Neural progenitor cell (in vitro differentiated cells): ENCODE measurements at regions not wholly inside any gene's neighbourhood (a gene's known extent, or its start where the extent isn't known, plus 50 kb on each side); places are given as distances from the start of the nearest gene placed in this dataset.

ENCODE experiments used
- DNase-seq: peaks from one replicate; pipeline ENCODE4 v3.0.0-alpha.2; 2016; ENCODE audit warnings: low spot score
- H2AFZ ChIP-seq: fragments of 200-600 bp; sonication (generic); replicated peaks from 2 replicates; pipeline ENCODE4 v1.6.1; 2016; ENCODE audit warnings: antibody characterized with exemption
- H3F3A ChIP-seq: fragments of 200-600 bp; sonication (generic); 2 replicates; pipeline ENCODE4 v1.6.1; 2016; ENCODE audit warnings: antibody characterized with exemption, low read depth
- H3K27ac ChIP-seq: fragments of 200-600 bp; sonication (generic); 2 replicates; pipeline ENCODE4 v1.5.1; 2016; ENCODE audit warnings: mild to moderate bottlenecking
- H3K27me3 ChIP-seq: fragments of 200-600 bp; sonication (generic); 2 replicates; pipeline ENCODE4 v1.6.1; 2016; ENCODE audit warnings: mild to moderate bottlenecking, moderate library complexity
- H3K36me3 ChIP-seq: fragments of 200-600 bp; sonication (generic); 2 replicates; pipeline ENCODE4 v1.5.1; 2016
- H3K4me1 ChIP-seq: fragments of 200-600 bp; sonication (generic); 2 replicates; pipeline ENCODE4 v1.6.1; 2016; ENCODE audit warnings: mixed run types
- H3K4me2 ChIP-seq: fragments of 200-600 bp; sonication (generic); 2 replicates; pipeline ENCODE4 v1.6.1; 2016
- H3K4me3 ChIP-seq: fragments of 200-600 bp; sonication (generic); 2 replicates; pipeline ENCODE4 v1.5.1; 2016
- H3K79me2 ChIP-seq: fragments of 200-600 bp; sonication (generic); 2 replicates; pipeline ENCODE4 v1.6.1; 2016; ENCODE audit warnings: low read depth
- H3K9ac ChIP-seq: fragments of 200-600 bp; sonication (generic); 2 replicates; pipeline ENCODE4 v1.6.1; 2016
- H3K9me3 ChIP-seq: fragments of 200-600 bp; sonication (generic); 2 replicates; pipeline ENCODE4 v1.5.1; 2016; ENCODE audit warnings: low read depth
- H4K20me1 ChIP-seq: fragments of 200-600 bp; sonication (generic); 2 replicates; pipeline ENCODE4 v1.6.1; 2016; ENCODE audit warnings: low read depth
- H3K27ac Mint-ChIP-seq: 3 replicates; pipeline ENCODE4 v1.8.0; 2021; ENCODE audit warnings: mixed read lengths
- H3K27me3 Mint-ChIP-seq: 2 replicates; pipeline ENCODE4 v1.8.0; 2022; ENCODE audit warnings: low read depth, mild to moderate bottlenecking, inconsistent platforms, moderate library complexity, mixed read lengths; ENCODE audit not compliant: insufficient read depth
- H3K36me3 Mint-ChIP-seq: 3 replicates; pipeline ENCODE4 v1.8.0; 2021; ENCODE audit warnings: mixed read lengths
- H3K4me1 Mint-ChIP-seq: 3 replicates; pipeline ENCODE4 v1.8.0; 2021; ENCODE audit warnings: mixed read lengths
- H3K4me3 Mint-ChIP-seq: 3 replicates; pipeline ENCODE4 v1.8.0; 2021; ENCODE audit warnings: mild to moderate bottlenecking, moderate library complexity, mixed read lengths
- H3K9me3 Mint-ChIP-seq: 3 replicates; pipeline ENCODE4 v1.8.0; 2020; ENCODE audit warnings: mixed read lengths
- CTCF ChIP-seq: fragments of 200-600 bp; sonication (generic); IDR thresholded peaks from 2 replicates; pipeline ENCODE4 v1.5.1; 2017; ENCODE audit warnings: antibody characterized with exemption, mild to moderate bottlenecking
- EZH2 ChIP-seq: fragments of 200-600 bp; sonication (generic); IDR thresholded peaks from 2 replicates; pipeline ENCODE4 v1.6.1; 2017; ENCODE audit warnings: antibody characterized with exemption, mild to moderate bottlenecking, moderate library complexity
- EZH2phosphoT487 ChIP-seq: fragments of 200-600 bp; sonication (generic); IDR thresholded peaks from 2 replicates; pipeline ENCODE4 v1.6.1; 2017; ENCODE audit warnings: antibody characterized with exemption

GRCh38 chr3:173253471-173253870 lies 112.4 kb upstream of the SPATA16 start:
- no peak overlapping the region for H3K9ac ChIP-seq

GRCh38 chr3:173249457-173249856 lies 108.4 kb upstream of the SPATA16 start:
- Histone ChIP-seq H4K20me1 (no peaks in the 10 kb centered on the region), H3K9me3 (no peaks in the 10 kb centered on the region), H3K4me3 (no peak overlapping the region), H2AFZ (no peak overlapping the region), H3K36me3 (no peaks in the 10 kb centered on the region), H3K9ac (no peak overlapping the region), H3K27me3 (no peaks in the 10 kb centered on the region), H3K79me2 (no peaks in the 10 kb centered on the region), H3K4me2 (no peak overlapping the region), H3F3A (no peaks in the 10 kb centered on the region), H3K4me1 (no peaks in the 10 kb centered on the region), H3K27ac (no peak overlapping the region)
- Mint-ChIP-seq H3K36me3 (no peaks in the 10 kb centered on the region), H3K4me3 (no peak overlapping the region), H3K27ac (no peak overlapping the region), H3K9me3 (peaks cover 2% of the 10 kb centered on the region), H3K27me3 (no peaks in the 10 kb centered on the region), H3K4me1 (no peaks in the 10 kb centered on the region)
- DNase-seq: no peak
- no peak for TF ChIP-seq EZH2
- no peak for TF ChIP-seq EZH2phosphoT487
- TF ChIP-seq CTCF: no peak

More at GRCh38 chr3:173253471-173253870, 112.4 kb upstream of the SPATA16 start:
- Histone ChIP-seq H3K4me2 (no peak overlapping the region), H3K9me3 (no peaks in the 10 kb centered on the region), H3K27me3 (no peaks in the 10 kb centered on the region), H3K79me2 (no peaks in the 10 kb centered on the region), H3K4me3 (no peak overlapping the region), H3K36me3 (no peaks in the 10 kb centered on the region), H2AFZ (no peak overlapping the region), H4K20me1 (no peaks in the 10 kb centered on the region), H3K4me1 (no peaks in the 10 kb centered on the region), H3K27ac (no peak overlapping the region), H3F3A (no peaks in the 10 kb centered on the region)
- Mint-ChIP-seq H3K4me1 (no peaks in the 10 kb centered on the region), H3K27me3 (no peaks in the 10 kb centered on the region), H3K9me3 (peaks cover 2% of the 10 kb centered on the region), H3K27ac (no peak overlapping the region), H3K4me3 (no peak overlapping the region), H3K36me3 (no peaks in the 10 kb centered on the region)
- DNase-seq: no peak
- TF ChIP-seq EZH2 (no peak), EZH2phosphoT487 (no peak), CTCF (no peak)

GRCh38 chr3:173241727-173242126 lies 100.7 kb upstream of the SPATA16 start:
- H3K9me3 Mint-ChIP-seq: no peaks in the 10 kb centered on the region
- H3K79me2 ChIP-seq: no peaks in the 10 kb centered on the region
- H3K27ac ChIP-seq: no peak overlapping the region
- H3K4me3 ChIP-seq: no peak overlapping the region
- no peaks in the 10 kb centered on the region for H3K27me3 ChIP-seq
- H3K36me3 ChIP-seq: no peaks in the 10 kb centered on the region
- H3K4me1 ChIP-seq: no peaks in the 10 kb centered on the region
- H3K9me3 ChIP-seq: no peaks in the 10 kb centered on the region
- no peak overlapping the region for H2AFZ ChIP-seq
- H3K27me3 Mint-ChIP-seq: no peaks in the 10 kb centered on the region
- H3K36me3 Mint-ChIP-seq: no peaks in the 10 kb centered on the region
- no peaks in the 10 kb centered on the region for H3K4me1 Mint-ChIP-seq
- H3K9ac ChIP-seq: no peak overlapping the region
- no peak overlapping the region for H3K27ac Mint-ChIP-seq
- no peak overlapping the region for H3K4me2 ChIP-seq
- no peak for TF ChIP-seq EZH2phosphoT487
- TF ChIP-seq CTCF: no peak
- no peak for TF ChIP-seq EZH2
- no peaks in the 10 kb centered on the region for H4K20me1 ChIP-seq
- DNase-seq: no peak
- H3K4me3 Mint-ChIP-seq: no peak overlapping the region
- no peaks in the 10 kb centered on the region for H3F3A ChIP-seq
